ENCODE measurements at regions not wholly inside any gene's neighbourhood (a gene's known extent, or its start where the extent isn't known, plus 50 kb on each side); places are given as distances from the start of the nearest gene placed in this dataset.

DNA sequence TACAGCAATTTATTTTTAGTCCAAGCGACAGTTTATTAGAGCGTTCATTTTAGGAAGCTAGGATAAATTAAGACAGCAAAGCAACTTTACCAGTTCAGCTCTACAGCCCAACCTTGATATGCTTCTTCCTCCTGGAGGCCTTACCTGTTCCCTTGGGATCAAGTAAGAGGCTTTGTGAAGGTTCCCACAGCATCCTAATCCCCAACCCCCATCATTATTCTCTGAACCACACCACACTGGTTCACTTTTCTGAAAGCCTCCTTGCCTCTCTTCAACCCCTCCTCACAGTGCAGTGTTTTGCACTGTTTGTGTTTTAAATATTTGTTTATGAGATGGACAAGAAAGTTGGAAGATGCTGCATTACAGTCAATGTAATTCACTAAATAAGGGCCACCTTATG, 126.3 kb upstream of the CXADR start:
- TF ChIP-seq POLR2A (IDR thresholded peaks at IDR 0.05) = no peak
- TF ChIP-seq, protein P1, sequence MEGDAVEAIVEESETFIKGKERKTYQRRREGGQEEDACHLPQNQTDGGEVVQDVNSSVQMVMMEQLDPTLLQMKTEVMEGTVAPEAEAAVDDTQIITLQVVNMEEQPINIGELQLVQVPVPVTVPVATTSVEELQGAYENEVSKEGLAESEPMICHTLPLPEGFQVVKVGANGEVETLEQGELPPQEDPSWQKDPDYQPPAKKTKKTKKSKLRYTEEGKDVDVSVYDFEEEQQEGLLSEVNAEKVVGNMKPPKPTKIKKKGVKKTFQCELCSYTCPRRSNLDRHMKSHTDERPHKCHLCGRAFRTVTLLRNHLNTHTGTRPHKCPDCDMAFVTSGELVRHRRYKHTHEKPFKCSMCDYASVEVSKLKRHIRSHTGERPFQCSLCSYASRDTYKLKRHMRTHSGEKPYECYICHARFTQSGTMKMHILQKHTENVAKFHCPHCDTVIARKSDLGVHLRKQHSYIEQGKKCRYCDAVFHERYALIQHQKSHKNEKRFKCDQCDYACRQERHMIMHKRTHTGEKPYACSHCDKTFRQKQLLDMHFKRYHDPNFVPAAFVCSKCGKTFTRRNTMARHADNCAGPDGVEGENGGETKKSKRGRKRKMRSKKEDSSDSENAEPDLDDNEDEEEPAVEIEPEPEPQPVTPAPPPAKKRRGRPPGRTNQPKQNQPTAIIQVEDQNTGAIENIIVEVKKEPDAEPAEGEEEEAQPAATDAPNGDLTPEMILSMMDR (IDR thresholded peaks at IDR 0.05 in 8 of 11, conservative IDR thresholded peaks at IDR 0.05 in 3 of 11) = no peak

All from spleen (tissue), 7 donors.